ENCODE measurements at regions not wholly inside any gene's neighbourhood (a gene's known extent, or its start where the extent isn't known, plus 50 kb on each side); places are given as distances from the start of the nearest gene placed in this dataset.

GRCh38 chr6:113208726-113209125, 648.4 kb upstream of the MARCKS start:
- no peaks in the 10 kb centered on the region for H3K36me3 ChIP-seq
- no peaks in the 10 kb centered on the region for H3K4me1 ChIP-seq (ENCODE audit: insufficient read depth)
- WGBS, 3 donors, result 44 to 61% (median 49%) methylated on average over 2 of the region's 2 CpGs
- no peaks in the 10 kb centered on the region for H3K27me3 ChIP-seq
- no peak overlapping the region for H3K4me3 ChIP-seq
- H3K27ac ChIP-seq, result no peak overlapping the region
- H3K9me3 ChIP-seq, result no peaks in the 10 kb centered on the region
- TF ChIP-seq EP300 (IDR thresholded peaks at IDR 0.05) (no peak), CTCF (IDR thresholded peaks at IDR 0.05) (no peak)
- no peak for DNase-seq
- intact Hi-C loops (cut with DNase I), result no loop called here

GRCh38 chr6:113209315-113209714, 647.8 kb upstream of the MARCKS start:
- no peak for DNase-seq
- 40 to 54% (median 45%) methylated on average over 5 of the region's 5 CpGs for WGBS, 3 donors
- Histone ChIP-seq H3K9me3 (no peaks in the 10 kb centered on the region), H3K4me1 (ENCODE audit: insufficient read depth) (no peaks in the 10 kb centered on the region), H3K27ac (no peak overlapping the region), H3K27me3 (no peaks in the 10 kb centered on the region), H3K4me3 (no peak overlapping the region), H3K36me3 (no peaks in the 10 kb centered on the region)
- intact Hi-C loops (cut with DNase I), result no loop called here
- TF ChIP-seq POLR2A (IDR thresholded peaks at IDR 0.05), result no peak
- TF ChIP-seq EP300 (IDR thresholded peaks at IDR 0.05), result no peak
- TF ChIP-seq CTCF (IDR thresholded peaks at IDR 0.05), result no peak

GRCh38 chr6:113211170-113211569, 646.0 kb upstream of the MARCKS start:
- Histone ChIP-seq H3K9me3 (no peaks in the 10 kb centered on the region), H3K27me3 (no peaks in the 10 kb centered on the region), H3K27ac (no peak overlapping the region), H3K4me3 (no peak overlapping the region), H3K36me3 (no peaks in the 10 kb centered on the region), H3K4me1 (ENCODE audit: insufficient read depth) (no peaks in the 10 kb centered on the region)
- TF ChIP-seq EP300 (IDR thresholded peaks at IDR 0.05), result no peak
- no peak for TF ChIP-seq CTCF (IDR thresholded peaks at IDR 0.05)
- TF ChIP-seq POLR2A (IDR thresholded peaks at IDR 0.05), result no peak
- DNase-seq, result no peak
- intact Hi-C loops (cut with DNase I), result no loop called here

GRCh38 chr6:113219783-113220182, 637.4 kb upstream of the MARCKS start:
- no peak overlapping the region for H3K27ac ChIP-seq
- 94 to 96% (median 94%) methylated on average over 2 of the region's 2 CpGs for WGBS, 3 donors

More at GRCh38 chr6:113219783-113220182, 637.4 kb upstream of the MARCKS start:
- DNase-seq, result no peak
- H3K27me3 ChIP-seq, result no peaks in the 10 kb centered on the region
- no peaks in the 10 kb centered on the region for H3K36me3 ChIP-seq
- TF ChIP-seq EP300 (IDR thresholded peaks at IDR 0.05) (no peak), POLR2A (IDR thresholded peaks at IDR 0.05) (no peak), CTCF (IDR thresholded peaks at IDR 0.05) (no peak)
- H3K4me1 ChIP-seq (ENCODE audit: insufficient read depth), result no peaks in the 10 kb centered on the region
- H3K9me3 ChIP-seq, result no peaks in the 10 kb centered on the region
- H3K4me3 ChIP-seq, result no peak overlapping the region
- intact Hi-C loops (cut with DNase I), result no loop called here

Measured in ovary (tissue), 7 donors.